ENCODE measurements at regions not wholly inside any gene's neighbourhood (a gene's known extent, or its start where the extent isn't known, plus 50 kb on each side); places are given as distances from the start of the nearest gene placed in this dataset.

GRCh38 chr20:5413394-5413793, 96.6 kb upstream of the PROKR2 start:
- TF ChIP-seq EZH2 (IDR thresholded peaks at IDR 0.05; ENCODE audit: insufficient read depth, poor library complexity, severe bottlenecking) (no peak), EZH2phosphoT487 (IDR thresholded peaks at IDR 0.05; ENCODE audit: insufficient read depth, low read depth) (no peak)
